ENCODE measurements at regions not wholly inside any gene's neighbourhood (a gene's known extent, or its start where the extent isn't known, plus 50 kb on each side); places are given as distances from the start of the nearest gene placed in this dataset.
"Not testable (repeated sequence)": the region's sequence is repeated elsewhere in the genome, so short reads cannot be mapped to it uniquely, and the experiment has no call there.

DNA sequence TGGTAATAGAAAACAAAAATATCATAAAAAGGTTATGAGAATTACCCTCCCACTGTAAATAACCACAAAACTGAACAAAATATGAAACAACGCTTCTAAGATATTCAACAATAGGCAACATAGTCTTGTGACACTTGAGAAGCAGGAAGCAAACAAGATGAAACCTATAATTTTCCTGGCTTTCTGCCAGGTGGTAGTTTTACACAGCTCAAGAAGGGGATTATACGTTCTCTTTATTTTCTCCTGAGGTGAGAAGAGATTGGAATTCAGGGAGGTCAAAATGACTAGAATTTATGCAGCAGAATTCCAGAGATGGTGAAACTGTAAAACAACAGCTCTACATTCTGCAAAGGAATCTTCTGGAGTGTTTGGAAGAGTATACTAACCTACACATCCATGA is 186.0 kb downstream of the HHIP start:
- Histone ChIP-seq H3K27me3 (ENCODE audit: control insufficient read depth, insufficient read depth, low read length) (no peaks in the 10 kb centered on the region), H3K4me3 (ENCODE audit: low read depth, low read length) (no peak overlapping the region), H3K9me3 (ENCODE audit: control insufficient read depth, insufficient read depth, low read length) (no peaks in the 10 kb centered on the region), H3K27ac (ENCODE audit: low read depth, low read length) (no peak overlapping the region)
- TF ChIP-seq, protein P1, sequence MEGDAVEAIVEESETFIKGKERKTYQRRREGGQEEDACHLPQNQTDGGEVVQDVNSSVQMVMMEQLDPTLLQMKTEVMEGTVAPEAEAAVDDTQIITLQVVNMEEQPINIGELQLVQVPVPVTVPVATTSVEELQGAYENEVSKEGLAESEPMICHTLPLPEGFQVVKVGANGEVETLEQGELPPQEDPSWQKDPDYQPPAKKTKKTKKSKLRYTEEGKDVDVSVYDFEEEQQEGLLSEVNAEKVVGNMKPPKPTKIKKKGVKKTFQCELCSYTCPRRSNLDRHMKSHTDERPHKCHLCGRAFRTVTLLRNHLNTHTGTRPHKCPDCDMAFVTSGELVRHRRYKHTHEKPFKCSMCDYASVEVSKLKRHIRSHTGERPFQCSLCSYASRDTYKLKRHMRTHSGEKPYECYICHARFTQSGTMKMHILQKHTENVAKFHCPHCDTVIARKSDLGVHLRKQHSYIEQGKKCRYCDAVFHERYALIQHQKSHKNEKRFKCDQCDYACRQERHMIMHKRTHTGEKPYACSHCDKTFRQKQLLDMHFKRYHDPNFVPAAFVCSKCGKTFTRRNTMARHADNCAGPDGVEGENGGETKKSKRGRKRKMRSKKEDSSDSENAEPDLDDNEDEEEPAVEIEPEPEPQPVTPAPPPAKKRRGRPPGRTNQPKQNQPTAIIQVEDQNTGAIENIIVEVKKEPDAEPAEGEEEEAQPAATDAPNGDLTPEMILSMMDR (IDR thresholded peaks at IDR 0.05; ENCODE audit: low read depth, low read length) = no peak
- POLR2A ChIA-PET = no interaction called here
- no peak for DNase-seq (ENCODE audit: low read depth, low spot score)
- CTCF ChIA-PET = no interaction called here

DNA sequence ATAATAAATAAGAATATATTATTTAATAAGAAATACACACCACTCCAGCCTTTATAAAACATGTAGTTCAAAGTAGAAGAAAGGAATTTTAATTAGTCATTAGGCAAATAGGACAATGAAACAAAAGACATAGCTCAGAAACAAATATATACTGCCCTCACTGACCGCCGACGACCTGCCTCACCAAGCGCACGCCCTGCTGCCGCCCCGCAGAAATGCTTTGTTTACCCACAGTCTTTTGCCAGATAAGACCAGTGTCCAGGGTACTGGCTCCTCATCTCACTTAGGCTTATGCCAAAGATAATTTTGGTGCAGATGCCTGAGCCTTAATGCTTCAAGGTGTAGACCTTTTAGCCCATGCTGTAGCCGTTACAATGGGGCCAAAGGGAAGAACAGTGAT is 199.5 kb downstream of the HHIP start:
- no peaks in the 10 kb centered on the region for H3K9me3 ChIP-seq (ENCODE audit: control insufficient read depth, insufficient read depth, low read length)
- POLR2A ChIA-PET = no interaction called here
- DNase-seq (ENCODE audit: low read depth, low spot score) = no peak
- CTCF ChIA-PET = no interaction called here
- no peaks in the 10 kb centered on the region for H3K27me3 ChIP-seq (ENCODE audit: control insufficient read depth, insufficient read depth, low read length)
- H3K27ac ChIP-seq (ENCODE audit: low read depth, low read length) = no peak overlapping the region
- H3K4me3 ChIP-seq (ENCODE audit: low read depth, low read length) = no peak overlapping the region
- TF ChIP-seq, protein P1 (IDR thresholded peaks at IDR 0.05; ENCODE audit: low read depth, low read length) = no peak

DNA sequence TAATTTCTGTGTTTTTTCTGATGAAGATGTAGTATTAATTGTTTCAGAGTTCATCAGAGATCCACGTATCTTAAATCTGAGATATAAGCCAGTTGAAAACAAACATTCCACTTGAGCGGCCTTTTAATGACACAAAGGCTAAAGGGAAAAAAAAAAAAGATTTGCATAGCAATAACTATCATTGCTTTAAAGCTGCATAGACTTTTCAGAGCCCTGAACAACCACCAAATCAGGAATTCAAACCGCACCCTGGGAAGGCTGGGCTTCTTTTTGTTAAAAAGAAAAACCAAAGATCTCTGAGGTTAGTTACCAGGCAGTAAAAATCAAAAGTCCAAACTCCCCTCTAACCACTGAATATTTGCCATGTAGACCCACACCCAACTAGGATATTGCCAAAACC is 206.0 kb downstream of the HHIP start:
- no peaks in the 10 kb centered on the region for H3K9me3 ChIP-seq (ENCODE audit: control insufficient read depth, insufficient read depth, low read length)
- CTCF ChIA-PET = interaction anchor here (0.6 kb wide), 1 partner anchor 152 kb away, joined by 3 read pairs; no protein-coding TSS in a partner anchor
- no peak overlapping the region for H3K4me3 ChIP-seq (ENCODE audit: low read depth, low read length)
- POLR2A ChIA-PET = no interaction called here
- TF ChIP-seq, protein P1 (IDR thresholded peaks at IDR 0.05; ENCODE audit: low read depth, low read length) = no peak
- DNase-seq (ENCODE audit: low read depth, low spot score) = no peak
- no peaks in the 10 kb centered on the region for H3K27me3 ChIP-seq (ENCODE audit: control insufficient read depth, insufficient read depth, low read length)
- no peak overlapping the region for H3K27ac ChIP-seq (ENCODE audit: low read depth, low read length)

DNA sequence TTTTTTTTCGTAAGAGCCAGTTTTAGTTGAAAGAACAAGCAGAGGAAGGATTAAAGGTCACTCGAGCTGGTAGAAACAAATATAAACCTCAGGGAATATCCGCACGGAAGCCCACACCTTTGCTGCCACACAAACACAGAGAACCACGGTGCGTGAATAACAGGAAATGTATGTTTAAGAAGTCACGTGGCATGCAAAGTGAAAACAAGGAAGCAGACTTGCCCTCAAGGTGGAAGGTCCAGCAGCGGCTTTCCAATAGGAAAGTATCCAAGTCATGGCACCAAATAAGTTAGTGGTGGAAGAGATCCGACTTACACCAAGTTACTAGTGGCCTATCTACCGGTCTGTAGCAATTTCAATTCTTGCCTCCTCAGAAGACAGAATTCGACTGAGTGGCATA is 215.5 kb downstream of the HHIP start:
- no peak overlapping the region for H3K4me3 ChIP-seq (ENCODE audit: low read depth, low read length)
- POLR2A ChIA-PET = no interaction called here
- CTCF ChIA-PET = no interaction called here

DNA sequence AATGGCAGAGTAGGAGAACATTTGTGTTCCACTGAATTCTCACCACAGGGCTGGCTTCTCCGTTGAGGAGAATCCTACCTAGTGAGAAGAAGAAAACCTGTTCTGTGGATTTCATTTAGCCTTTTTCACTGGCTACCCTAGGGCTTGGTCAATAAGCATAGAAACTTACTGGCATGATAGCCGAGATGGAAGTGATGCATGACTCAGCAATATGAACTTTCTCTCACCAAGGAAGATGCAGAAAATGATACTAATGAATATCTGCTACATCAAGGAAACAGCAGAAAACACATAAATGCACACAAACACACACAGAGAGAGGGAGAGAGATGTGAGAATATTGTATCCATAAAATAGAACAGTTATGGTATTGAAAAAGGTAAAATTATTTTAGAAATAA is 216.3 kb downstream of the HHIP start:
- Histone ChIP-seq H3K27ac (ENCODE audit: low read depth, low read length) (no peak overlapping the region), H3K27me3 (ENCODE audit: control insufficient read depth, insufficient read depth, low read length) (no peaks in the 10 kb centered on the region), H3K9me3 (ENCODE audit: control insufficient read depth, insufficient read depth, low read length) (no peaks in the 10 kb centered on the region), H3K4me3 (ENCODE audit: low read depth, low read length) (no peak overlapping the region)
- DNase-seq (ENCODE audit: low read depth, low spot score) = no peak
- TF ChIP-seq, protein P1 (IDR thresholded peaks at IDR 0.05; ENCODE audit: low read depth, low read length) = no peak
- ChIA-PET POLR2A (no interaction called here), CTCF (no interaction called here)

More for the DNA sequence above, 215.5 kb downstream of the HHIP start:
- DNase-seq (ENCODE audit: low read depth, low spot score) = no peak
- Histone ChIP-seq H3K9me3 (ENCODE audit: control insufficient read depth, insufficient read depth, low read length) (no peaks in the 10 kb centered on the region), H3K27ac (ENCODE audit: low read depth, low read length) (no peak overlapping the region), H3K27me3 (ENCODE audit: control insufficient read depth, insufficient read depth, low read length) (no peaks in the 10 kb centered on the region)
- TF ChIP-seq, protein P1 (IDR thresholded peaks at IDR 0.05; ENCODE audit: low read depth, low read length) = no peak

DNA sequence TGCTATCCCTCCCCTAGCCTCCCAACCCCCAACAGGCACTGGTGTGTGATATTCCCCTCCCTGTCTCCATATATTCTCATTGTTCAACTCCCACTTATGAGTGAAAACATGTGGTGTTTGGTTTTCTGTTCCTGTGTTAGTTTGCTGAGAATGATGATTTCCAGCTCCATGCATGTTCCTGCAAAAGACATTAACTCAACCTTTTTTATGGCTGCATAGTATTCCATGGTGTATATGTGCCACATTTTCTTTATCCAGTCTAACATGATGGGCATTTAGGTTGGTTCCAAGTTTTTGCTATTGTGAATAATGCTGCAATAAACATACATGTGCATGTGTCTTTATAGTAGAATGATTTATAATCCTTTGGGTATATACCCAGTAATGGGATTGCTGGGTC is 218.9 kb downstream of the HHIP start:
- H3K27ac ChIP-seq (ENCODE audit: low read depth, low read length); H3K27me3 ChIP-seq (ENCODE audit: control insufficient read depth, insufficient read depth, low read length); H3K4me3 ChIP-seq (ENCODE audit: low read depth, low read length); DNase-seq (ENCODE audit: low read depth, low spot score); H3K9me3 ChIP-seq (ENCODE audit: control insufficient read depth, insufficient read depth, low read length); POLR2A ChIA-PET; CTCF ChIA-PET: not testable (repeated sequence)

All from AG04450 (cell line).